Right lobe of liver (tissue), 6 donors: ENCODE measurements at regions not wholly inside any gene's neighbourhood (a gene's known extent, or its start where the extent isn't known, plus 50 kb on each side); places are given as distances from the start of the nearest gene placed in this dataset.

Experiments
- ATAC-seq, 4 donors: fragments of 200-7000 bp; cut with Tn5 transposase; one replicate each; pipeline ENCODE4 v1.9.1; 2020; ENCODE audit warnings: mild to moderate bottlenecking in 4 of 4, moderate library complexity in 4 of 4
- DNase-seq, 3 donors: peaks; one replicate each; pipeline ENCODE4 v3.0.0-alpha.2; 2020
- H3K27ac ChIP-seq, 3 donors: fragments of 200-600 bp; one replicate each; pipeline ENCODE4 v1.8.0; 2022
- H3K27me3 ChIP-seq, 2 donors: fragments of 200-600 bp; one replicate each; pipeline ENCODE4 v1.8.0; 2022
- H3K36me3 ChIP-seq, 4 donors: fragments of 200-600 bp; sonication (generic) in 1 of 4; one replicate each; pipeline versions ENCODE4 v1.5.1 to v1.8.0; 2017 to 2022; ENCODE audit warnings: control low read depth in 1 of 4
- H3K4me1 ChIP-seq, 4 donors: fragments of 200-600 bp; sonication (generic) in 1 of 4; one replicate each; pipeline versions ENCODE4 v1.5.1 to v1.8.0; 2017 to 2022; ENCODE audit warnings: control low read depth in 1 of 4
- H3K4me3 ChIP-seq, 3 donors: fragments of 200-600 bp; one replicate each; pipeline ENCODE4 v1.8.0; 2022
- H3K9me3 ChIP-seq, 4 donors: fragments of 200-600 bp; sonication (generic) in 1 of 4; one replicate each; pipeline versions ENCODE4 v1.5.1 to v1.8.0; 2017 to 2022; ENCODE audit warnings: control low read depth in 1 of 4
- CTCF ChIP-seq, 4 donors: fragments of 200-600 bp in 3 of 4; fragments of 450-650 bp in 1 of 4; IDR thresholded peaks; one replicate each; pipeline versions ENCODE4 v1.5.1 to v1.8.0; 2016 to 2022; ENCODE audit warnings: antibody characterized with exemption in 4 of 4, mild to moderate bottlenecking in 2 of 4
- POLR2A ChIP-seq: fragments of 450-650 bp; IDR thresholded peaks from one replicate; pipeline ENCODE4 v1.6.1; 2017; ENCODE audit warnings: antibody characterized with exemption, mild to moderate bottlenecking
- WGBS: methylation state at CpG from one replicate; pipeline ENCODE4 v1.1.6; 2018; ENCODE audit warnings: low coverage, low lambda C conversion rate; ENCODE audit not compliant: insufficient coverage; ENCODE audit errors: missing lambda C conversion rate; 5-methylcytosine and 5-hydroxymethylcytosine counted together
- intact Hi-C, 2 donors: fragments of 100-400 bp; cut with DNase I; formaldehyde crosslinking; loops; one replicate each; pipeline versions ENCODE4 v1.11.2 to v1.14.1; 2022
- donor health status: DM: no; HTN: yes; CAD: no.
- donor health status: DM: no; HTN: no; CAD: no.
- donor health status: DM: no; HTN: no; CAD: no.
- donor health status: DM: no; HTN: yes; CAD: no.
- donor health status: DM: no; HTN: yes; CAD: no.

- no peak overlapping the region for H3K27ac ChIP-seq
- H3K4me3 ChIP-seq: no peak overlapping the region
- H3K9me3 ChIP-seq: no peaks in the 10 kb centered on the region
- no peaks in the 10 kb centered on the region for H3K27me3 ChIP-seq
- DNase-seq: no peak
- WGBS: 67% methylated on average over 5 of the region's 5 CpGs
- ATAC-seq: peak in 1 of 4 donors; percentile 9
- intact Hi-C loops: no loop called here
- no peaks in the 10 kb centered on the region for H3K36me3 ChIP-seq
- H3K4me1 ChIP-seq: no peaks in the 10 kb centered on the region
- TF ChIP-seq POLR2A: no peak
- no peak for TF ChIP-seq CTCF (IDR thresholded peaks at IDR 0.05)
These were observed 75.1 kb upstream of the NUDT4 start for GRCh38 chr12:93302331-93303229.

- H3K27me3 ChIP-seq: no peaks in the 10 kb centered on the region
- ATAC-seq: no peak
- no peak for DNase-seq
- no peaks in the 10 kb centered on the region for H3K36me3 ChIP-seq
- intact Hi-C loops: no loop called here
- no peak overlapping the region for H3K27ac ChIP-seq
- peaks cover 0 to 12% (median 3%) of the 10 kb centered on the region in 4 donors for H3K4me1 ChIP-seq
- H3K9me3 ChIP-seq: no peaks in the 10 kb centered on the region
- H3K4me3 ChIP-seq: no peak overlapping the region
- TF ChIP-seq CTCF (IDR thresholded peaks at IDR 0.05) (no peak), POLR2A (no peak)
These were observed 71.1 kb upstream of the NUDT4 start for GRCh38 chr12:93306636-93307035.

- no peak for TF ChIP-seq POLR2A
- TF ChIP-seq CTCF (IDR thresholded peaks at IDR 0.05): no peak
- DNase-seq: no peak
- Histone ChIP-seq H3K9me3 (no peaks in the 10 kb centered on the region), H3K27me3 (no peaks in the 10 kb centered on the region), H3K4me1 (peaks cover 0 to 12% (median 3%) of the 10 kb centered on the region in 4 donors), H3K4me3 (no peak overlapping the region), H3K27ac (no peak overlapping the region), H3K36me3 (no peaks in the 10 kb centered on the region)
- no peak for ATAC-seq
- WGBS: 71% methylated on average over 4 of the region's 4 CpGs
- intact Hi-C loops: no loop called here
These were observed 69.4 kb upstream of the NUDT4 start for GRCh38 chr12:93308281-93308680.

- Histone ChIP-seq H3K4me3 (no peak overlapping the region), H3K36me3 (no peaks in the 10 kb centered on the region), H3K9me3 (no peaks in the 10 kb centered on the region), H3K27ac (no peak overlapping the region), H3K4me1 (peaks cover 0 to 12% (median 3%) of the 10 kb centered on the region in 4 donors), H3K27me3 (no peaks in the 10 kb centered on the region)
- TF ChIP-seq CTCF (IDR thresholded peaks at IDR 0.05) (no peak), POLR2A (no peak)
- 89% methylated on average over 2 of the region's 2 CpGs for WGBS
- no peak for DNase-seq
- intact Hi-C loops: no loop called here
- no peak for ATAC-seq
These were observed 65.9 kb upstream of the NUDT4 start for GRCh38 chr12:93311827-93312226.
